Muscle of arm (tissue), 1 donor: ENCODE measurements at regions not wholly inside any gene's neighbourhood (a gene's known extent, or its start where the extent isn't known, plus 50 kb on each side); places are given as distances from the start of the nearest gene placed in this dataset.
A peak's percentile ranks its signal among the peaks of the same experiment; 100 is the strongest.
"Not testable (repeated sequence)": the region's sequence is repeated elsewhere in the genome, so short reads cannot be mapped to it uniquely, and the experiment has no call there.

Experiments
- DNase-seq: peaks from one replicate; pipeline ENCODE4 v3.0.0-alpha.2; 2013

DNA sequence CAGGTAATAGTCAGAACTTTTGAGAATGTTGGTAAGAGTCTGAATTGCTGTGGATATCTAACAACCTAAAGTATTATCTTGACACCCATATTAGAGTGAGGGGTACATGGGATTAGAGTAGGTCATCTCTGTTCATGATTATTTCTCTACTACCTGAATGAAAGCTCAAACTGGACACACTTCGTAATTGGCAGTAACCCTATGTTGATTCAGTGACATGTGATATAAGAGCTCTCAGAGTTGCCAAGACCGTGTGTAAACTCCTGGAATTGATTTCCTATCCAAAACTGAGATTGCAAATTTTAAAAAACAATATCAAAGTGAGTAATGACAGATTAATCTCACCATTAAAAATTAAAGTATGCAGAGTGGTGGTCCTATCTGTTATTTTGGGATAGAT is 214.8 kb upstream of the ARHGEF26 start:
- no peak for DNase-seq

DNA sequence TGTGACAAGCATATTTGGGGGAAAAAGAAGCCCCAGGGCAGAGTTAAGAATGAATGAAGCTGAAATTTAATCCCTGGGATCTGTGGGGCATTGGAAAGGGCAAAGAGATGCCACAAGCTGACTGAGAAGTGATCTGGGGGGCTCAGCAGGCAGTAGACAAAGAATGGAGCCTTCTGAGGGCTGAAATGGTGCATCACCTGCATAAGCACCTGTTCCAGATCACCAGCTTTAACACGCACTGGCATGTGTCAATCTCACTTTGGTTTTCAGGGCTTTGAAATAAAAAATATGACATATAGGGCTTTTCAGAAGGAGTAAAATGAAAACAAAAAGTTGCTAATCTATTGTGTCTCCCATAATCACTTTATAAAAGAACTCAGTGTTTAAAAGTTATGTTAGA is 210.8 kb upstream of the ARHGEF26 start:
- DNase-seq: no peak

DNA sequence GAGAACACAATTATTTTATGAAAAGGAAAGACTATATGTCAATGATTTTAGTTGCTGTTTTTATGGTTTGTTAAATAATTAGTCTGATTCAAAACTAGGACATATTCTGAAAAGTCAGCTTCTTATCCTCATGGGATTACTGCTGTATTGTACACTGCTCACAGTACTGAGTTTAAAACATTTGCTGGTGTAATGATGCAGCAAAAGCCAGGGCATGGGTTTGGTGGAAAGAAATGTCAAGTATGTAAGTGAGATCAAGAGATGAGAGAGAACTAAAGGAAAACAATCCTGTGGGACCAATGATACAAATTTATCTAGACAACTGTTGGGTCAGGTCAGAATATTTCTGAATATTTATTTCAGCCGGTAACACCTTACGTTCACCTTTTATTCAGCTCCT is 210.1 kb upstream of the ARHGEF26 start:
- no peak for DNase-seq

DNA sequence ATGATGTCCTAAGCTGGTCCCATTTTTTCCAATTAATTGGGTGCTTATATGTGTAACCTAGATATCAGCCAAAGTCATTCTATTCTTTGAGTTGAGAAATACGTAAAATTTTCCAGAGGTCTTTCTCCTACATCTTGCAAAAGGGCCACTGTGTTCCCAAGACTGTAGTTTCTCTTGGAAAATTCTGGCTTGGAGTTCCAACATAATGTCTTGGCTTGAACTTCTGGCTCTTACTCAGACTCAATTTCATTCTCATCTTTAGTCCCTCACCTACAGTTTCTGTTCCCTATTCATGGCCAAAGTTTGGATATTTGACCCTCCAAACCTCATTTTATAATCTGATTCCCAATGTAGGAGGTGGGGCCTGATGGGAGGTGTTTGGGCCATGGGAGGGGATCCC is 201.4 kb upstream of the ARHGEF26 start:
- peak; percentile 76 for DNase-seq

DNA sequence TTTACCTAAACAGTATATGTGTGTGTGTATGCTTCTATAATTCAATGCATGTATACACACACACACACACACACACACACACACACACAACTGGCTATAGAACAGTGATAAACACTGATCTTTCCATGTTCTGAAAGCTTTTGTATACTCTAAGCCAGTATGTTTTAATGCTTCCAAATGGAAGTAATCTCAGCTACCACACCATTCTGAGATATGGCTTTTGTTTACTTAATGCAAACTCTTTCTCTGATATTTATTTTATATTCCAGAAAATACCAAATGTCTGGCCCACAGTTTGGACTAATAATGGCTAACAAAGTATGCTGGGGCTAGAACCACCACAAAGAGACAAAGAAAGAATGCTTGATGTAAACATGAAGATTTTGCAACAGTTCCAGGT is 199.4 kb upstream of the ARHGEF26 start:
- DNase-seq: no peak

DNA sequence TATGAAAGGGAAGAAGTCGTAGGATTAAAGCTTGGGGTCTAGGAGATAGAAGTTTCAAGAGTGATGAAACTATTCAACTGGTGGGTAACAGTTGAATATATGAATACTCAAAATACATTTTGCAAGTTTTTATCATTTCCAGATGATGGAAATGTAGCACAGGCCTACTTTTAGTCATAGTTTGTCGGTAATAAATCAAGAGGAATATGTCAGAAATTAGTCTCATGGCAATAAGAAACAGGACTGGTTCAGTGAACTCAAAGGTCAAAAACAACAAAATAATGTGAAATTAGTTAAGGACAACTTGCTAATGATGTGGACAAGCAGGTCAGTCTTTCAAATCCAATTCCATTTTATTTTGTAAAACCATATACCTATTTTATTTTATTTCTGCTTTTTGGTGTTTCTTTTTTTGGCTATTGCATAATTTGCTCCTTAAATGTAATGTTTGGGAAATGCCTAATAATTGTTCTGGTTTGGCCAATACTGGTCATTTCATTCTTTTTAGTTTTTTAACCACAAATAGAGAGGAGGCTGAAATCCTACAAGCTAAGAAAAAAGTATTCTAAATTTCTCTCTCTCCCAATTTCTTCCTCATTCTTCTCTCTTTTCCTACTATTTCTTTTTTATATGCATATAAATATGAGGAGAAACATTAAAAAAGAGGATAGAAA is 195.2 kb upstream of the ARHGEF26 start:
- DNase-seq: no peak

- DNase-seq: peak; percentile 58
These were observed 194.1 kb upstream of the ARHGEF26 start for GRCh38 chr3:153927107-153927506.

- DNase-seq: peak; percentile 53
These were observed 192.3 kb upstream of the ARHGEF26 start for GRCh38 chr3:153928851-153929250.

GRCh38 chr3:153933481-153933880 is 187.7 kb upstream of the ARHGEF26 start:
- not testable (repeated sequence) for DNase-seq

DNA sequence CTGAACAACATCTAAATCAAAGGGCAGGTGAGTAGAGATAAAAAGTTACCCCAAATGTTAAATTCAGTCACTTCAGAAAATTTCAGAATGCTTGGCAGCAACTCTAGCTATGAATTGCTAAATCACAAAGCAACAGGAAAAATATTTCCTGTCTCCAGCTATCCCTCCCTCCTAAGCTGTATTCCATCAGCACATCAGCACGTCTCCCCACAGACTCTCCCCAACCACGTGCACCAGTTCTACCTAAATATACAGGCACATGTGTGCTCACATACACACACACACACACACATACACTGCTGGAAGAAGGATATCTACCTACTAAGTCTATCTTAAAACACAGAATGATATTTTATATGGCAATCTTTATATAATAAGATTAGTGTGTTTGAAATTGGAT is 177.1 kb upstream of the ARHGEF26 start:
- no peak for DNase-seq

DNA sequence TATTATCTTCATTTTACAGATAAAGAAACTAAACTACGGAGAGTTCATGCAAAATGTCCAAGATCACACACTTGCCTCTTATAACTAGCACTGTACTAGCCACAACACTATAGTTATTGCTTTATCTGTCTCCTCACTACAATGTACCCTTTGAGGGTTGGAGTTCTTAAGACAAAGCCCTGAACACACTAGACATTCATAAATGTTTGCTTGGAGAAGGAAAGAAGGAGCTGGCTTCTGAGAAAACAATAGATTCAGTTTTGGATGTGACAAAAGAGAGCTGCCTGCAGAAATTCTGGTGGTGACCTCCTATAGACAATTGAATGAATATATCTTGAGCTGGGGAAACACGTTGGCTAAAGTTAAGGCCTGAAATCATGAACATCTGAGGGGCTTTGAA is 169.9 kb upstream of the ARHGEF26 start:
- DNase-seq: no peak

- DNase-seq: no peak
These were observed 169.1 kb upstream of the ARHGEF26 start for GRCh38 chr3:153952091-153952490.

DNA sequence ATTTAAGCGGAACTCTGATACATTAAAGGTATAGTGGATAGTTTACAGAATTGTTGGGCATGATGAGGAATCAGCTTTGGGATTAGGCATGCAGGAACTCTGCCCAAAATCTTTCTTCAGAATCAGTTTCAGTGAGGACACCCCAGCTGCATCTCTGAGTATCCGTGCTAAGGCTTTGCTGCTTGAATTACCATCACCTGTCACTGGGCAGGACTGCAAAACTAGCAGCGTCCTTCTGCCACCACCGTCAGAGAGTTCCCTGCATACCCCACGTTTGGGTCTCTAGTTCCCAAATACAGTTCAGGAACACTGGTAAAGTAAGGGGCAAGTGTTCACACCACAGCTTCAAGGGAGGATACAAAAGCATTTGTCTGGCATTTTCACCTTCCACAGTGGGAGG is 164.6 kb upstream of the ARHGEF26 start:
- DNase-seq: no peak

DNA sequence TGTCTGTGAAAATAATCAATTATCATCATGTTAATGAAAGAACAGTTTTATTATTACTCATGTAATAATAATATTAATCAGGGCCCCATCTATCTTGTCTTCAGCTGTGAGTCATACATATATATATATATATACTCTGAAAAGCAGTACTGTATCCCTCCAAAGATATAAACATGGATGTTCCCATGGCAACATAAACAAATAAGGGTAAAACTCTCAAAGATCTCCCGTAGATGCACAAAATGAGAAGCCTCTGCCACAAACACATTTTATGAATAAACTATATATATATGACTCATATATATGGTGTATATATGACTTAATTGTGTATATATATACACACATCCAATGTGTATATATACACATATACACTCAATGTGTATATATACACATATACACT is 163.8 kb upstream of the ARHGEF26 start:
- DNase-seq: no peak

DNA sequence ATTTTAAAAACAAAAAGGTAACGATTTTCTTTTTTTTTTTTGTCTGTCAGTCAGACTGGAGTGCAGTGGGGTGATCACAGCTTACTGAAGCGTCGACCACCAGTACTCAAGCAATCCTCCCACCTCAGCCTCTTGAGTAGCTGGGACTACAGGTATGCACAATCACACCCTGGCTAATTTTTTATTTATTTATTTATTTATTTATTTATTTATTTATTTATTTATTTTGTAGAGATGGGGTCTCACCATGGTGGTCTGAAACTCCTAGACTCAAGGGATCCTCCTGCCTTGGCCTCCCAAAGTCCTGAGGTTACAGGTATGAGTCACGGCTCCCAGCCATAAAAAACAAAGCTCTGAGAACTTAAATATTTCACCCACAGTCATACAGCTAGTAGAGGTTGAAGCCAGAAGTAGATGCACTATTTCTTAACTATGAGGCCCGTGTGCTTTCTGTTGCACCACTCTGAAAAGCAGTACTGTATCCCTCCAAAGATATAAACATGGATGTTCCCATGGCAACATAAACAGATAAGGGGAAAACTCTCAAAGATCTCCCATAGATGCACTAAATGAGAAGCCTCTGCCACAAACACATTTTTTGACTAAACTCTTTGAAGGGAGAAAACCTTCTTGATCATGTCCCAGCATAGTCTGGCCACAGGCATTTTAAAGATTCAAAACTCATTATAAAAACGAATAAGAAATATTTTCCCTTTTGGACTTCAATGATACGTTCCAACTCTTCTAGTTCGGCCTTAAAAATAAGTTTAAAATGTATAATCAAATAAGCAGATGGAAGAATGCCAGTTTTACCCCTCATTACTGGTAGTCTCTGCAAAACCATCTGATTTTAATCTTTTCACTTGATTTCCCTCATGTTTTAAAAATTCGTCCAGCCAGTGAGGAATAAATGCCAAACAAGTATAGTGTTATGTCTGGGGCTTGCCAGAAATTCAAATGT is 162.3 kb upstream of the ARHGEF26 start:
- peak; percentile 73 for DNase-seq

DNA sequence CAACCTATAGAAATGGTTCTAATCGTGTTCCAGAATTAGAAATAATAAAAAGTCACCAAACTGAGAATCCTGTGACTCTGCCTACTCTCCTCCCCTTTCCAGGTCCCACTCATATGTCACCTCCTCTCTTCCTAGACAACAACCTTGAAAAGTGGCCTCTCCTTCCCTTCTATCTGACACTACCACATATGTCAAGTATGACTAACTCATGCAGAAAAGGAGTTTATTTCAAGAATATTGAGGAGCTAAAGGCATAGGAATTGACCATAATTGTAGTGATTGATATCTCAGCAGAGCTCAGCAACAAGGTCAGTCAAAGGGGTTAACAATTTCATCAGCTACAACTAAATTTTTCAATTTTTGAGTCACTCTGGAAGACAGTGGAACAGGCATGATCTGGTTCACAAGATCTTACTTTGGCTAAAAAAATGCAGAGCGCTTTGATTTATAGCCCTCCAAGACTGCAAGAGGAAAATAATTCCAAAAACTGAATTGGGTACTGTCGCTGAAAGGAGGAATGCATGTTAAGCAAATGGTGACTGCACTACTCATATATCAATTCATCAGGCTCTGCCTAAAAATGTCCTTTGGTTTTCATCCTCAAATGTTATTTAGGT is 160.6 kb upstream of the ARHGEF26 start:
- DNase-seq: no peak

DNA sequence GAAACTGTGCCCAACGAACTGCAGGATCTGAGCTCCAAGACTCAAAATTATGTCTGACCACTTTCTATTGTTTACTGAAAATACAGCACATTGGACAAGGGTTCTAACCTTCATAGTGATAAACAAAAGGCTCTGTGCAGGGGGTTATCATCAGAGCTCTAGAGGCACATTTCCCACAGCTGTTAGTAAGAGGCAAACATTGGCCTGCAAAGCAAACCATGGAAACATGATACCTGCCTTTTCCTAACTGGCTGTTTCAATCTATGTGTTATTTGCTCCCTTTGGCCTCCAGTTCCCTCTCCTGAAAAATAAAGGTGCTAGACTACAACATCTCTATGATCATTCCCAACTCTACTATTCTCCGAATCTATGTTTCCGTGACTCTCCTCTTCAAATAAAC is 159.7 kb upstream of the ARHGEF26 start:
- no peak for DNase-seq

- DNase-seq: no peak
These were observed 158.2 kb upstream of the ARHGEF26 start for GRCh38 chr3:153963012-153963411.

- DNase-seq: no peak
These were observed 153.9 kb upstream of the ARHGEF26 start for GRCh38 chr3:153967260-153967659.

DNA sequence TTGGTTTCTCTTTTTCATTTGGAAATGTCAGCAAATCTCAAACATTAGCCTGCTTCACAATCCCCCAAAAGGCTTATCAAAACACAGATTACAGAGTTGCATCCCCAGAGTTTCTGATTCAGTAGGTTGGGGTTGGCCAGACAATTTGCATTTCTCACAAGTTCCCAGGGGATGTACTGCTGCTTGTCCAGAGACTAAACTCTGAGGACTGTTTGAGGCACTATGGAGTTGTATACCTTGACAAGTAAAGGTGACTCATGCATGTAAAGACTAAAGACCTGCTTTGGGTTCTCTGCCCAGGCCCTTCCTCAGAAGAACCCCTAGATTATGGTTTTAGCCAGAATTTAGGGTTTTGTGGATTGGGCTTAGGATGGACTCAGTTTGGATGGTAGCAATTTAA is 151.1 kb upstream of the ARHGEF26 start:
- no peak for DNase-seq

GRCh38 chr3:153970741-153971347 is 150.3 kb upstream of the ARHGEF26 start:
- DNase-seq: no peak

- no peak for DNase-seq
These were observed 148.3 kb upstream of the ARHGEF26 start for GRCh38 chr3:153972862-153973261.
